H1 (cell line): ENCODE measurements at regions not wholly inside any gene's neighbourhood (a gene's known extent, or its start where the extent isn't known, plus 50 kb on each side); places are given as distances from the start of the nearest gene placed in this dataset.

ENCODE experiments used
- MAFK ChIP-seq: IDR thresholded peaks from 2 replicates; pipeline ENCODE4 v1.6.1; 2012; ENCODE audit warnings: low read depth, mild to moderate bottlenecking, improper control_type of control experiment, low read length
- TF ChIP-seq, protein P1 (sequence below): IDR thresholded peaks from 2 replicates; pipeline ENCODE4 v1.6.1; 2011; ENCODE audit warnings: low read length, improper control_type of control experiment

DNA sequence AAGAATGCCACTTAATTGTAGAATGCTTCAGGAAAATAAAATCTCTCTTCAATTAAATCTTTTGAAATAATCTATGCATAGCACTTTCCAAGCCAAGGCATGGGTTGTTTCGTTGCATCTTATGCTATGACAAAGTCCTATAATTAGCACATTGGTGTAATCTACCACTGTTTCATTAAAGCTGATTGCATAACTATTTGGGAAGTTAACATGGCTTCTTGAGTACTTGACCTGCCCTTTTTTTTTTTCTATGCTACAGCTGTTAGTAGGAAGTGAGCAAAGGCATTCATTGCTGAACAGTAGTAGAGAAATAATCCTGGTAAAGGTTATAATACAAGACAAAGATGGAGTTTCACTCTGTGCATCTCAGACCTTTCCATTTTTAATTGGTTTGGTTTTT lies 557.2 kb upstream of the CELF2 start (continued):
- TF ChIP-seq, protein P1, sequence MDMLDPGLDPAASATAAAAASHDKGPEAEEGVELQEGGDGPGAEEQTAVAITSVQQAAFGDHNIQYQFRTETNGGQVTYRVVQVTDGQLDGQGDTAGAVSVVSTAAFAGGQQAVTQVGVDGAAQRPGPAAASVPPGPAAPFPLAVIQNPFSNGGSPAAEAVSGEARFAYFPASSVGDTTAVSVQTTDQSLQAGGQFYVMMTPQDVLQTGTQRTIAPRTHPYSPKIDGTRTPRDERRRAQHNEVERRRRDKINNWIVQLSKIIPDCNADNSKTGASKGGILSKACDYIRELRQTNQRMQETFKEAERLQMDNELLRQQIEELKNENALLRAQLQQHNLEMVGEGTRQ: no peak
- no peak for TF ChIP-seq MAFK
